Epithelial cell of prostate (primary cell): ENCODE measurements at regions not wholly inside any gene's neighbourhood (a gene's known extent, or its start where the extent isn't known, plus 50 kb on each side); places are given as distances from the start of the nearest gene placed in this dataset.

Experiments used
- DNase-seq: peaks from one replicate; pipeline ENCODE4 v3.0.0-alpha.2; 2011; ENCODE audit warnings: low read depth, low spot score
- H3K27ac ChIP-seq: fragments of 450-650 bp; 2 replicates; pipeline ENCODE4 v1.5.1; 2017; ENCODE audit warnings: mild to moderate bottlenecking

GRCh38 chr3:73925011-73925410, 300.3 kb upstream of the PDZRN3 start:
- H3K27ac ChIP-seq, result no peak overlapping the region
- DNase-seq, result no peak

DNA sequence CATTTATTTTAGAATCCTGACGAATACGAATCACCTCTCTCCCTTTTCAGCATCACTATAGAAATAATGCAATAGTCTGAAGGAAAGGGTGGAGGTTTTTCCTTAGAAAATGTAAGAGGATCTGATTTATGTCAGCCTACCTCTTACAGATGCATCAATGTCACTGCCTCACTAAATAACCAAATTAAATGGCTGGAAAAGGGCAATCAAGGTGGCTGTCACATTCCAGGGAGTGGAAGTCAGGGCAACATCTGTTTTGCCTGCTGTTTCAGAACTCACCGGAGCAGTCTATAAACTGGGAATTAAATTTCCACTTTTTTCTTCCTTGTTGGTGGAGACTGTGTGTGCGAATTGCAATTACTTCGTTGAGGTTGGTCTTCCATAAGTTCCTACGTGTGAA, 299.3 kb upstream of the PDZRN3 start:
- no peak overlapping the region for H3K27ac ChIP-seq
- DNase-seq, result no peak

DNA sequence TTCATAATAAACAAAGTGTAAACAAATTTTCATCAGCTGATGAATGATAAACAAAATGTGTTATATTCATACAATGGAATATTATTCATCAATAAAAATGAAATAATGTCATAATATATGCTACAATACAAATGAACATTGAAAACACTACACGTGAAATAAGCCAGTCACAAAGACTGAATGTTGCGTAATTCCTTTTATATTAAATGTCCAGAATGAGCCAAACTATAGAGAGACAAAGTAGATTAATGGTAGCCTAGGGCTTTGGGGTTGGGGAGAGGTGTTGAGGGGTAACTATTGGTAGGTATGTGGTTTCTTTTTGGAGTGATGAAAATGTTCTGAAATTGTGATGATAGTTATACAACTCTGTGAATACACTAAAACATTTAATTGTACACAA, 292.9 kb upstream of the PDZRN3 start:
- no peak overlapping the region for H3K27ac ChIP-seq
- no peak for DNase-seq

- no peak overlapping the region for H3K27ac ChIP-seq
- DNase-seq, result no peak
These were observed 291.1 kb upstream of the PDZRN3 start for GRCh38 chr3:73915886-73916285.

DNA sequence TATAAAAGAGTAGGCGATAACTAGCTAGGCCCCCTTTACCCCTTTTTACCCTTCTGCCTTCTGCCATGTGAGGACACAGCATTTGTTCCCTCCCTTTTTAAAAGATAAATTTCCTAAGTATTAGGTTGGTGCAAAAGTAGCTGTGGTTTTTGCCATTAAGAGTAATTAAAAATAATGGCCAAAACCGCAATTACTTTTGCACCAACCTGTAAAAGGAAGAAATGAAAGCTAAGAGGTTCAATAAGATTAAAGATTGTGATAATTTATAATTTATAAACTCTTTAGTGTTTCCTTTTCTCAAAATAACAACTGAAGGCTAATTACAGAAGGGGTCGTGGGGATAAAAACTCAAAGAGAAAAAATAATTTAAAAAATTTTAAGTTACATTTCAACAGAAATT, 283.5 kb upstream of the PDZRN3 start:
- no peak overlapping the region for H3K27ac ChIP-seq
- DNase-seq, result no peak

DNA sequence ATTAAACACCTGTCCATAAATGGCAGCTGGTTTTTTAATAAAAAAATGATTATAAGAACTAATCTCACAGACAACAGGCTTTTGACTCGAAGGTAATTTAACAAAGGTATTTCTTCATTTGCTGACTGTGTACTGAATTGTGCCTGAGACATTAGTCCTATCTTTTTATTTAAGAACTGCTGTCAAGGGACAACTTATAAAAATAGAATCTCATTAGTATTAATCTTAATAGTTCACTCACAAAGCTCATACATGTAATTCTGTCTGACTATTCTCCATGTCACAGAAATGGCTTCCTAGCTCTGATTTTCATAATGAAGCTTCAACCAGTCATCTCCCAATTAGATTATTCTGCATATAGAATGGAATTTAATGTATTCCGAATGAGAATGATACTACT, 276.9 kb upstream of the PDZRN3 start:
- H3K27ac ChIP-seq, result no peak overlapping the region
- DNase-seq, result no peak

GRCh38 chr3:73894474-73895213, 269.9 kb upstream of the PDZRN3 start:
- no peak for DNase-seq

GRCh38 chr3:73893089-73893488, 268.3 kb upstream of the PDZRN3 start:
- no peak for DNase-seq
- H3K27ac ChIP-seq, result no peak overlapping the region

More at GRCh38 chr3:73894474-73895213, 269.9 kb upstream of the PDZRN3 start:
- H3K27ac ChIP-seq, result no peak overlapping the region

DNA sequence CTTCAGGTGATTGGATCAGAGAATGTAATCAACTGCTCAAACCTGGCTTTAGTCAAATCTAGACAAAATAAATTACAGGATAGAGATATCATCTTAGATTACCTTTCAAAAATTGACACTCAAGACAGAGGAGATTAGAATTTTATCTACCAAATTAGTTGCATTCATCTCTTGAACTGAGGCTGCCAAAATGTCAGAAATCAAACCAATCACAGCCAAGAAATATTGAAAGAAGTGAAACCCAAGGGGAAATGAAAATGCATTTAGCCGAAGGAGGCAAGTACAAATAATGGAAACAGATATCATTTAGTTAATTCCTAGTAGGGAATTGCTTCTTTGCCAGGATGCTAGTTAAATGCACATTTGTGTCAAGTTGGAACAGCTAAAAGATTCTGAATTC, 261.1 kb upstream of the PDZRN3 start:
- no peak for DNase-seq
- no peak overlapping the region for H3K27ac ChIP-seq

GRCh38 chr3:73884361-73884760, 259.6 kb upstream of the PDZRN3 start:
- DNase-seq, result no peak

GRCh38 chr3:73883497-73883896, 258.8 kb upstream of the PDZRN3 start:
- no peak for DNase-seq
- no peak overlapping the region for H3K27ac ChIP-seq

More at GRCh38 chr3:73884361-73884760, 259.6 kb upstream of the PDZRN3 start:
- no peak overlapping the region for H3K27ac ChIP-seq

DNA sequence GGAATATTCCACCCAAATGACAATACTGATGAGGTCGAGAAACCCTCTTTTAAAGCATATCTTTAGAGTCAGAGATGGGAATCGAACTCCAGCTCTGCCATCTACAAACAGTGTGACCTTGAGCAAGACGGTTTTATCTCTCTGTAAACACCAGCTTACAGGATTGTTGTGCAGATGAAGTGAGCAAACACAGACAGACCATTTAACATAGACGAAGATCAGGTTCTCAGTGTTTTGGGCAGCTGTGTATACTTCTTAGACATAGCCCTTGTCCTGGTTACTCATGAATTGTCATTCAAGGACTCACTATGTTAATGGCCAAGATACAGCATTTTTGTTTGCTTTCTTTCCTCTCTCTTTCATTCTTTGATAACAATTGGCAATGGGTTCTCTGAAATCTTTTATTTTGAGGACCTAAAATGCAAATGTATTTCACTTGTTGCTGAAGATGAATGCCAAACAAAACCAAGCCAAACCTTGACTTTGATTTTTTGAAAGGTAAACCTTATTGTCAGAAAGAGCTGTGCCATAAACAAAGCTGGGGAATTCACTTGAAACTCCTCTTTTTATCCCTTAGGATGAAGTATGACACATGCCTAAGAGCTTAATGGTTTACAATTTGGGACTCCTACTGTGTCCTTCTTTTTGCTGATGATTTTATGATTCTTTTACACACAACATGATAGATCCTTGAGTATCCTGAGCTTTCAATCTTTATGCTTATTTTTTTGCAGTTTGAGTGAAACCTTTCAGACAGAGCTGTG, 250.0 kb upstream of the PDZRN3 start:
- no peak for DNase-seq
- no peak overlapping the region for H3K27ac ChIP-seq

GRCh38 chr3:73874161-73874560, 249.4 kb upstream of the PDZRN3 start:
- no peak overlapping the region for H3K27ac ChIP-seq
- no peak for DNase-seq

- DNase-seq, result no peak
- H3K27ac ChIP-seq, result no peak overlapping the region
These were observed 244.1 kb upstream of the PDZRN3 start for GRCh38 chr3:73868688-73869315.

DNA sequence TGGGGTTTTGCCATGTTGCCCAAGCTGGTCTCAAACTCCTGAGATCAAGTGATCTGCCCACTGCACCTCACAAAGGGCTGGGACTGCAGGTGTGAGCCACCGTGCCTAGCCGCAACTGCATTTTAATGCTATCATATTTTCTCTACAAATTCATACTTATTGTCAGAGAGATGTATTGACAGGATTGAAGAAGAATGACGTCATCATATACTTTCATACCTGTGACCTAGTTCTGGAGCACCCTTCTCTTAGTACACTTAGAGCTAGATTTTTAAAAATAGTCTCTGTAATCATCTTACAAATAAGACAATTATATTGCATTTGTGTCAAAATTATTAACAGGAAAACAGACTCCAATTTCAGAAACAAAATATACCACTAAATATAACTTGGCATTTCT, 242.8 kb upstream of the PDZRN3 start:
- no peak overlapping the region for H3K27ac ChIP-seq
- no peak for DNase-seq

DNA sequence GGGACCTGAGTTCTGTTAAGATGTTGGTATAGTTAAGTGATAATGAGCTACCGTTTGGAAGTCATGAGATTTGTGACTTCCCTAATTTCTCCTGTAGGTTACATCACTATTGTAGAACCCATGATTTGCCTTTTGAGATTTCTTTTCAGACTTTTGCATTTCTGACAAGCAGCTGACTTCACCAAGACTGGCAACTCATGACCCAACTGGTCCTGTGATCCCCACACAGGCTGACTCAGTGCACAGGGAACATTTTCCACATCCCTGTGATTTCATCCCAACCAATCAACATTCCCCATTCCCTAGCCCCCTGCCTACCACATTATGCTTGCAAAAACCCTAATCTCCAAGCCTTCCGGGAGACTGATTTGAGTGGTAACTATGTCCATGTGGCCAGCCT, 242.1 kb upstream of the PDZRN3 start:
- H3K27ac ChIP-seq, result no peak overlapping the region
- no peak for DNase-seq

- DNase-seq, result no peak
- H3K27ac ChIP-seq, result no peak overlapping the region
These were observed 238.9 kb upstream of the PDZRN3 start for GRCh38 chr3:73863546-73864079.

DNA sequence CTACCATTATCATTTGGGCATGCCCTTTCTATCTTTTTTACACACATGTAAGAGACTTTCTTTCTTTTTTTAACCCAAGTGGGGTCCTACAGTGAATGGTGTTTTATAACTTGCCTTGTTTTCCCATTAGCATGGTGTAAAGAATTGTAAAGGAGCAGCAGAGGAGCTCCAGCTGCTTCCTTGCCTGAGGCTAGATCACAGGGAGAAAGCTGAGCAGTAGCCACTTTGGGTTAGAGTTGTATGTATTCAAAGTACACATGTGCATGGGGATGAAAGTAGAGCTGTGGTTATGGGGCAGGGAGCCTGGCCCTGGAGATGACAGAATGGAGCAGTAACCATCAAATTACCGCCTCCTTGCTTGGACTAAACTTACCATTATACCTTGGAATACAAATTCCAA, 231.1 kb upstream of the PDZRN3 start:
- no peak overlapping the region for H3K27ac ChIP-seq
- no peak for DNase-seq

- no peak for DNase-seq
- no peak overlapping the region for H3K27ac ChIP-seq
These were observed 223.6 kb upstream of the PDZRN3 start for GRCh38 chr3:73848173-73848906.

DNA sequence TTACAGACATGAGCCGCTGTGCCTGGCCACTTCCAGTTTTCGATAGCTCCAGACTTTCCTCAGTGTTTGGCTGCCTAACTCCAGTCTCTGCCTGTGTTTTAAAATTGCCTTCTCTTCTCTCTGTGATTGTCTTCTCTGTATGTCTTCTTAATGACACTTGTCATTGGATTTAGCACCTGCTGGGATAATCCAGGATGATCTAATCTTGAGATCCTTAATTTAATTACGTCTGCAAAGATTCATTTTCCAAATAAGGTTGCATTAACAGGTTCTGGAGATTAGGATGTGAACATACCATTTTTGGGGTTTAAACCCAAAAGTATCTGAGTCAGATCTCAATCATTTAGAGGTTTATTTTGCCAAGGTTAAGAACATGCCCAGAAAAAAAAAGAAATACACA, 222.2 kb upstream of the PDZRN3 start:
- DNase-seq, result no peak

More for the DNA sequence above, 222.2 kb upstream of the PDZRN3 start:
- H3K27ac ChIP-seq, result no peak overlapping the region
